ENCODE measurements at regions not wholly inside any gene's neighbourhood (a gene's known extent, or its start where the extent isn't known, plus 50 kb on each side); places are given as distances from the start of the nearest gene placed in this dataset.

DNA sequence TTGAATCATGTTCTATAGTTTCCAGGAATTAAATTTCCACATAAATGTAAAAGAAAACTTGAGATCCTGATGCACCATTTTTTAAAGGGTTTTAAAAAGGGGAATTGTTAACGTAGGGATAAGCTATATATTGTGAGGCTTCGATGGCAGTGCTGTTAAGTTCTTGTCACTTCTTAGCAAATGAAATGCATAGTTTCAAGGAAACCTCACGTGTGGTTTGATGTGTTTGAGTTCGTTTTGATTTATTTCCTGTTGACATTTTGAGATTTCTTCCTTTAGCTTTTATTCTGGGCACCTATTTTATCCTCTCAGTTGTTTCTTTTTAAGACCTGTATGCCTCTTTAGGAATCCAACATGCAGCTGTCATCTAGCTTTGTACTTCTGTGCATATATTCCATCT is 301.0 kb downstream of the DOCK8 start:
- Mint-ChIP-seq H3K27me3 (no peaks in the 10 kb centered on the region), H3K4me3 (no peak overlapping the region), H3K9me3 (no peaks in the 10 kb centered on the region), H3K27ac (no peak overlapping the region), H3K36me3 (no peaks in the 10 kb centered on the region), H3K4me1 (no peaks in the 10 kb centered on the region)

DNA sequence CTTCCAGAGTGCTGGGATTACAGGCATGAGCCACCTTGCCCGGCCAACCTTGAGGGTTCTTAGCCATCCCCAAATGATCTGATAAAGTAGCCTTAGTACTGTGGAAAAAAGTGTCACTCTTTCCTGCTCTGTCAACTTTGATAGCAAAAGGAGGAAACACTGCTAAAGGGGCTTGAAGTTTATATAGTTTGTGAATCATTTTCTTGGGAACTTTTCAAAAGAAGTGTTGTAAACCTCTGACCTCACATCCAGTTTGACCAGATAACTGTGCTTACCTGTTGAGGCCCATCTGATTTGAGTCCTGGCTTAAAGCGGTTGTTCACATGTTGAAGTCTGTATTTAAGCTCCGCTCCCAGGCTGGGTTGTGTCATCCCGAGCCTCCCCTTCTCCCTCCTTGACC is 303.3 kb downstream of the DOCK8 start:
- Mint-ChIP-seq H3K4me1 (no peaks in the 10 kb centered on the region), H3K27ac (no peak overlapping the region), H3K36me3 (no peaks in the 10 kb centered on the region), H3K9me3 (no peaks in the 10 kb centered on the region), H3K4me3 (no peak overlapping the region), H3K27me3 (no peaks in the 10 kb centered on the region)

DNA sequence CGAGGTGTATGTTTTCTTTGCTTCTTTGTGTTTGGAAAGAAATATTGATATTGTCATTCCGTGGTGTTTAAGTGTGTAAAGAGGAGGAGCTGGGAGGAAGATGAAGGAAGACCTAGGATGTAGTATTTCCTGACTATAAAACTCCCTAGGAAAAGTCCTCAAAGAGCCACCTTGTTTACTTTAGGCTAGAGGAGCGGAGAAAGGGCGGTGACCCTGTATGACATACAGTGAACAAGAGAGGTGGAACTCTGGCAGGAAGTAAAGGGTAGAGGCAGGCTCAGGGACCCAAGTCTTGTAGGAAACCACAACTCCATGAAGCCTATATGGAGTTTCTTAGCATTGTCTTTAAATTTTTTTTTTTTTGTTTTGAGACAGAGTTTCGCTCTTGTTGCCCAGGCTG is 303.9 kb downstream of the DOCK8 start:
- Mint-ChIP-seq H3K4me1 (no peaks in the 10 kb centered on the region), H3K4me3 (no peak overlapping the region), H3K27me3 (no peaks in the 10 kb centered on the region), H3K36me3 (no peaks in the 10 kb centered on the region), H3K9me3 (no peaks in the 10 kb centered on the region), H3K27ac (no peak overlapping the region)

DNA sequence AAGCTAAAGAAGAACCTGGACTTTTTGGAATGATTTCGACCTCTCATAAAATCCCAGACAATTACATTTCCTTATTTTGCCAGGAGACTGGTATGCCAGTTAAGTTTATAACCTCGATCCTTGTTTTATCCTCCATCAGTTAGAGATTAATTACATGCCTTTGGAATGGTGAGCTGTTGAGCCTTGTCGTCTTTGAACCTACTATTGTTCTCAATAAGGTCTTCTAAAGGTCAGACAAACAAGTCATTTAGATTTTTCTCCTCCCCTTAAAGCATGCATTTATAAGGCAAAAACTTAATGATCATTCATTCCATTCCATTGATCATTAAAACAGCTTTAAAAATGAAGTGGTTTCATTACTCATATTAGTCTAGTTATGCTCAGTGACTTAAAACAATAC is 304.9 kb downstream of the DOCK8 start:
- no peaks in the 10 kb centered on the region for H3K27me3 Mint-ChIP-seq
- no peak overlapping the region for H3K27ac Mint-ChIP-seq
- H3K9me3 Mint-ChIP-seq, result no peaks in the 10 kb centered on the region
- no peak overlapping the region for H3K4me3 Mint-ChIP-seq
- no peaks in the 10 kb centered on the region for H3K4me1 Mint-ChIP-seq
- no peaks in the 10 kb centered on the region for H3K36me3 Mint-ChIP-seq

DNA sequence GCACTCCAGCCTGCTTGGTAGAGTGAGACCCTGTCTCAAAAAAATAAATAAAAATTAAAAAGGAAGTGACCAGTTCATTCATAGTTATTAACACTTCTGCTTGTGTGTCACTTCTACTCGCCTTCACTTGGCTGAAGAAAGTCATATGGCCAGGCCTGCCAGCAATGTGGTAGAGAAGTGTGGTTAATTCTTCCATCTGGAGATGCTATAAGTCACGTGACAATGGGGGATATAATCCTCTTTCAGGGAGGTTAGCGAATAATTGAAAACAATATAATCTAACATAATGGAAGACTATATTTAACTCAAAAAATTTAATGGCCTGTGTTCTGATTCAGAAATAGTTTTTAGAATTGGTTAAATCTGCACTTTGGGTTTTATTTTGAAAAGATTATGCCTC is 305.6 kb downstream of the DOCK8 start:
- Mint-ChIP-seq H3K4me1 (no peaks in the 10 kb centered on the region), H3K27me3 (no peaks in the 10 kb centered on the region), H3K9me3 (no peaks in the 10 kb centered on the region), H3K4me3 (no peak overlapping the region), H3K27ac (no peak overlapping the region), H3K36me3 (no peaks in the 10 kb centered on the region)

DNA sequence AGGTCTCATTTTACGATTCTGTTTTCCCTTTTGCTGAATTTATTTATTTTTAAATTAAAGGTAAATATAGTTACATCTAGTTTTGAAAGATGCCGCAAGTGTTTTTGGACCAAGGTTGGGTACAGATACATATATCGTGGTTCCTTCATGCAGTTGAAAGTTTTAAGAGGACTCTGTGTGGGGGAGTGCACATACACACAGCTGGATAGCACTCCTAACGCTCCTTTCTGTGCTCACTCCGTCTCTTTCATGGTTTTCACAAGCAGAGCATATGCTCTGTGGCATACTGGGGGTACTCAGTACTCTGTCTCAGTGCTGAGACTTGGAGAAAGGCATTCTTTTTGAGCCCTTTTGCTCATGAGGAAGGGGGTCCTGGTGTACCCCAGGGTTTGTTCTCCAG is 307.5 kb downstream of the DOCK8 start:
- Mint-ChIP-seq H3K27ac (no peak overlapping the region), H3K9me3 (no peaks in the 10 kb centered on the region), H3K4me3 (no peak overlapping the region), H3K4me1 (no peaks in the 10 kb centered on the region), H3K36me3 (no peaks in the 10 kb centered on the region), H3K27me3 (no peaks in the 10 kb centered on the region)

DNA sequence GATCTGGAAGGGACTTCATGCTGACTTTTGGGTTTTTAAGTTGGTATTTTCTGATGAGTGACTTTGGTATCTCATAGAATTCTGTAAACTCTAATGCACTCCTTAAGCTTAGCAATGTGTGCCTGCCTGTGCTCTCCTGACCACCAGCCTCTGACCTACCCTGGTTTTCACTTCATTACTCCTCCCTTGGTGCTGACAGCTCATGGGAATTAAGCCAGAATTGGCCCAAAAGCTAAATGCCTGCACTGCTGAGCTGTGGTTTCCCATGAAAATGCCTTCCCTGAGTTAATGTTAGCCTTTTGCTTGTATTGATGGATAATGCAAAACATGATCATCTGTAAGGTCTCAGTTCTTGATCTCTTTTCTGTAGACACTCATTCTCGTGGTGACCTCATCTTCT is 308.0 kb downstream of the DOCK8 start:
- Mint-ChIP-seq H3K4me1 (no peaks in the 10 kb centered on the region), H3K4me3 (no peak overlapping the region), H3K36me3 (no peaks in the 10 kb centered on the region), H3K9me3 (no peaks in the 10 kb centered on the region), H3K27ac (no peak overlapping the region), H3K27me3 (no peaks in the 10 kb centered on the region)

DNA sequence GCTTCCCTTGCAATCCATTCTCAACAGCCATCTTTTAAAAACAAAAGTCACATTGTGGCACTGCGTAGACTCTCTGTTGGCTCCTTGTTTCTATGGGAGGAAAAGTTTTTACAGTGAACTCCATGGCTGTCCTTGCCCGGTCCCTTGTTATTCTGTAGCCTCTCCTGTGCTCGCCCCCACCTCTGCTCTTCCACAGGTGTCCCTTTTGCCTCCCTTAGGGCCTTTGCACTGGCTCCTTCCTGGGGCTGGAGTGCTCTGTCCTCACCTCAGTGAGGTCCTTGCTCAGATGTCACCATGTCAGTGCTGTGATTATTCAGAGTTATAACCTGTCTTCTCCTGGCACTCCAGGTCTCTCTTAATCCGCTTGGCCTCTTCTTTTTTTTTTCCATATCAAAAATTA is 308.8 kb downstream of the DOCK8 start:
- no peaks in the 10 kb centered on the region for H3K27me3 Mint-ChIP-seq
- H3K4me1 Mint-ChIP-seq, result no peaks in the 10 kb centered on the region
- H3K9me3 Mint-ChIP-seq, result no peaks in the 10 kb centered on the region
- no peak overlapping the region for H3K4me3 Mint-ChIP-seq
- no peak overlapping the region for H3K27ac Mint-ChIP-seq
- no peaks in the 10 kb centered on the region for H3K36me3 Mint-ChIP-seq

DNA sequence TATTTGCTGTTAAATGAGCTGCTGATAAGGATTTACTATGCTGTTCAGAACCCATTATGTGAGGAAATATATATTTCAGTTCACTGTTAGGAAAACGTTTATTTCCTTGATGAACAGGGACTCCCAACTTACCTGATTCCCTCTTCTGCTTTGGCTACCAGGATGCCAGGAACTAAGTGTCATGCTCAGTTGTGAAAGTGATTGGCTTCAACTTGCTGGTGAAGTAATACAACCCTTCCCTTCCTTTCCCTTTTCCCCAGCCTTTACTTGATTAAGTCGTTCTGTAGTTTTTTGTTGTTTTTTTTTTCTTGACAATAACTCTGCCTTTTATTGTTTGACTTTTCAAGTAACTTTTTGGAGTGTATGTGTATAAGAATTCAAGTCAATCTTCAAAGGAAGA is 309.3 kb downstream of the DOCK8 start:
- Mint-ChIP-seq H3K27ac (no peak overlapping the region), H3K4me1 (no peaks in the 10 kb centered on the region), H3K9me3 (no peaks in the 10 kb centered on the region), H3K36me3 (no peaks in the 10 kb centered on the region), H3K4me3 (no peak overlapping the region), H3K27me3 (no peaks in the 10 kb centered on the region)

DNA sequence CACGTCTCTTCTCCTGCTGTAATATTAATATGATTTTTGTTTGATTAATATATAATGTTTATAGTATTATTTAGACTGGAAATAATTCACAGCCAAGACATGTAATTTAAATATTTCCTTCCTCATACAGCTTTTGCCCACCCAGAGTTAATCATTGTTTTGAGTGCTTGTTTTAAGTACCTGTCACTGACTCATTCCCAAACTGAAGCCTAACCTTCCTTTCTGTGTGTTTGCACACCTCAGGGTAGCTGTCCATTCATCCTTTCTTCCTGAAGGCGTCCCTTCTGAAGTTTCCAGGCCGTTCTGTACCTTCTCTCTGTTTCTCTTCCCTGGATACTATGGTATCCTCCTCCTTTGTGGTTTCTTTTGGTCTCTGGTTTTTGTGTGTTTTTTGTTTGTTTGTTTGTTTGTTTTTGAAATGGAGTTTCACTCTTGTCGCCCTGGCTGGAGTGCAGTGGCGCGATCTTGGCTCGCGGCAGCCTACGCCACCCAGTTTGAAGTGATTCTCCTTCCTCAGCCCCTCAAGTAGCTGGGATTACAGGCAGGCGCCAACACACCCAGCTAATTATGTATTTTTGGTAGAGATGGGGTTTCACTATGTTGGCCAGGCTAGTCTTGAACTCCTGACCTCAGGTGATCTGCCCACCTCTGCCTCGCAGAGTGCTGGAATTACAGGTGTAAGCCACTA is 312.4 kb downstream of the DOCK8 start:
- Mint-ChIP-seq H3K4me3 (no peak overlapping the region), H3K4me1 (peaks cover 0 to 3% (median 0%) of the 10 kb centered on the region in 3 donors), H3K36me3 (no peaks in the 10 kb centered on the region), H3K27ac (no peak overlapping the region), H3K27me3 (no peaks in the 10 kb centered on the region), H3K9me3 (no peaks in the 10 kb centered on the region)

DNA sequence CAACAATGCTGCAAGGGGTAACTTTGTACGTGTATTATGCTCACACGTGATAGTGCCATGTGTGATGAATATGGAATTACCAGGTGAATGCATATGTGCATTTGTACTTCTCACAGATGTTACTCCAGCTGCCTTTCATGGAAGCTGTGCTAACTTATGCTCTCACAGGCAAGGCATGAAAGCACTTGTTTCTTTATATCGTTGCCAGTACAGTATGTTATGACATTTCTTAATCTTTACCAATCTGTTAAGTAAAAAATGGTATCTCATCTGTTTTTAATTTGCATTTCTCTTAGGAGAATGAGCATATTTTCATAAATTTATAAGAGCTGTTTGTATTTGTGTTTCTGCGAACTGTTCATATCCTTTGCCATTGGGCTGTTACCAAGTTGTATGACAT is 311.8 kb upstream of the DMRT1 start:
- no peaks in the 10 kb centered on the region for H3K9me3 Mint-ChIP-seq
- H3K4me3 Mint-ChIP-seq, result no peak overlapping the region
- H3K36me3 Mint-ChIP-seq, result no peaks in the 10 kb centered on the region

DNA sequence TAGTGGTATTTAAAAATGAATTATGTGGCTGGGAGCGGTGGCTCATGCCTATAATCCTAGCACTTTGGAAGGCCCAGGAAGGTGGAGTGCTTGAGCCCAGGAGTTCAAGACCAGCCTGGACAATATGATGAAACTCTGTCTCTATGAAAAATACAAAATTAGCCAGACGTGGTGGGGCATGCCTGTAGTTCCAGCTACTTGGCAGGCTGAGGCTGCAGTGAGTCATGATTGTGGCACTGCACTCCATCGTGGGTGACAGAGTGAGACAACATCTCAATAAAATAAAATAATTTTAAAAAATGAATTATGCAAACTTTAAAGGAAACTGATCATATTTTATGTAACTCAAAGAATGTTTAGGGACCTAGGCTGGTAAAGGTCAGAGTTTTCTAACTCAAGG is 310.8 kb upstream of the DMRT1 start:
- peaks cover 4% of the 10 kb centered on the region for H3K27me3 Mint-ChIP-seq
- H3K27ac Mint-ChIP-seq, result no peak overlapping the region
- H3K36me3 Mint-ChIP-seq, result no peaks in the 10 kb centered on the region
- no peaks in the 10 kb centered on the region for H3K9me3 Mint-ChIP-seq
- no peak overlapping the region for H3K4me3 Mint-ChIP-seq
- peaks cover 0 to 14% (median 9%) of the 10 kb centered on the region in 3 donors for H3K4me1 Mint-ChIP-seq

More for the DNA sequence above, 311.8 kb upstream of the DMRT1 start:
- H3K27me3 Mint-ChIP-seq, result no peaks in the 10 kb centered on the region
- H3K27ac Mint-ChIP-seq, result no peak overlapping the region
- peaks cover 0 to 4% (median under 1%) of the 10 kb centered on the region in 3 donors for H3K4me1 Mint-ChIP-seq

DNA sequence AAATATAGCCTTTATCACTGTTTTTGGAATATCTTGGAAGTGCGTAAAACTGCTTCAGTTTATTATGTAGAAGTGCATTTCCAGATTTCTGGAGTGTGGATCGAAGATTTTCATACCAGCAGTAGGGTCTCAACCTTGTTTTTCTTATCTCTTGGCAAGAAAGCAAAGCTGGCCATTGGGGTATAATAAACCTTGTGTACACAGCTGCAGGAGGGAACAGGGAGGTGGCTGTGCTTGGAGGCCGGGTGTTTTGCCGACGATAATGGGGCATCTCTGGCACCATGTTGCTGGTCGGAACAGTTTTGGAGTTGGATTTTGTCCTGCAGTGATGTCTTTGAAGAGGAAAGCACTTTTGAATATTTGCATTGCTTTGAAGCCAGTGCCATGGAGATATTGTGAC is 308.8 kb upstream of the DMRT1 start:
- Mint-ChIP-seq H3K27me3 (peaks cover 5% of the 10 kb centered on the region), H3K36me3 (no peaks in the 10 kb centered on the region), H3K27ac (no peak overlapping the region), H3K9me3 (no peaks in the 10 kb centered on the region), H3K4me1 (peaks cover 10 to 25% (median 19%) of the 10 kb centered on the region in 3 donors), H3K4me3 (no peak overlapping the region)

DNA sequence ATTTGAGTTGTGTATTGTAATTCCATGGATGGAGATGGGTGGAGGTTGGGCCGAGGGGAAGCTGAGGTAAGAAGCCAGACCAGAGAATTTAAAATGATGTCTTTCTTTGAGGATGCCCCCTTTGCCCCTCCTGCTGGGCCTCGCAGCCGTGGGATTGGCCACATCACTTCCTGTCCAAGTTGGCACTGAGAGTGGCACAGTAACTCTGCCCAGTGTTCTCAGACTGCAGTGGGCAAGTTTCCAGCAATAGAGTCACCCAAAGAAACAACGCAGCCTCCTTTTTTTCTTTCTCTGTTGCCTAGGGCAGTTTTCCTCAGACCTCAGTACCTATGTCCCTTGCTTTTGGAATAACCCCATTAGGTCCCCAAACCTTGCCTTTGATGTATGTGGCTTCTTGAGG is 306.6 kb upstream of the DMRT1 start:
- Mint-ChIP-seq H3K27me3 (peaks cover 5% of the 10 kb centered on the region), H3K27ac (no peak overlapping the region), H3K9me3 (peaks cover 0 to 1% (median 0%) of the 10 kb centered on the region in 3 donors), H3K4me1 (peaks cover 10 to 29% (median 19%) of the 10 kb centered on the region in 3 donors), H3K4me3 (no peak overlapping the region), H3K36me3 (peaks cover 3% of the 10 kb centered on the region)

DNA sequence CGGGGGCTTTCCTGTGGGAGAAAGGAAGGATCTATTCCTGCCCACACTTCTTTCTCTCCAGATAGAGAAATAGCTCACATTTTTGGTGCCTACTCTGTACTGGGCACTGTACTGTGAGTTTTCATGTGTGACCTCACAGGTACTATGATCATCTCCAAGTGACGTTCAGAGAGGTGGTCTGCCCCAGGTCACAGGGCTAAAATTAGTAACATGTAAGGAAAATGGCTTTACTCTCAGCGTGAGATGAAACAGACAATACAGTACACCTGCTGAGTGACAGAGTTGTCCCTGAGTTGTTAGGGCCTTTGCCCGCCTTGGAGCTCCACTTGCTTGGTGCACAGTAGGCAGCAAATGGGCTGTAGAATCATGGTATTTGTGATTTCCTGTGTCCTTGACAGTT is 306.1 kb upstream of the DMRT1 start:
- Mint-ChIP-seq H3K27me3 (peaks cover 5% of the 10 kb centered on the region), H3K27ac (no peak overlapping the region)

More for the DNA sequence above, 306.1 kb upstream of the DMRT1 start:
- Mint-ChIP-seq H3K4me3 (no peak overlapping the region), H3K36me3 (peaks cover 5% of the 10 kb centered on the region), H3K9me3 (peaks cover 0 to 4% (median 0%) of the 10 kb centered on the region in 3 donors), H3K4me1 (peaks cover 10 to 29% (median 19%) of the 10 kb centered on the region in 3 donors)
